ENCODE measurements at regions not wholly inside any gene's neighbourhood (a gene's known extent, or its start where the extent isn't known, plus 50 kb on each side); places are given as distances from the start of the nearest gene placed in this dataset.

DNA sequence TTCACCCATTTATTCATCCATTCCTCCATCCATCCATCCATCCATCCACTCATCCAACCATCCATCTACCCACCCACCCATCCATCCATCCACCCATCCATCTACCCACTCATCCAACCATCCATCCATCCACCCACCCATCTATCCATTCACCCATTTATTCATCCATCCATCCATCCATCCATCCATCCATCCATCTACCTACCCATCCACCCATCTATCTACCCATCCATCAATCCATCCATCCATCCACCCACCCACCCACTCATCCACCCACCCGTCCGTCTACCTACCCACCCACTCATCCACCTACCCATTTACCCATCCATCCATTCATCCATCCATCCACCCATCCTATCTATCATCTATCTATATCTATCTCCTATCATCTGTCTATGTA, 169.4 kb upstream of the SHH start:
- no peak overlapping the region for H3K4me2 ChIP-seq
- H3K4me1 ChIP-seq, result no peaks in the 10 kb centered on the region
- H3K27ac ChIP-seq, result no peak overlapping the region
- ChIA-PET CTCF (no interaction called here), POLR2A (no interaction called here)
- no peak for FAIRE-seq
- WGBS (ENCODE audit: missing lambda C conversion rate), result 40% methylated on average over 1 of the region's 2 CpGs
- ATAC-seq, result no peak
- H3K9me3 ChIP-seq, result no peaks in the 10 kb centered on the region
- TF ChIP-seq ZFP36 (IDR thresholded peaks at IDR 0.05; ENCODE audit: borderline replicate concordance, partially characterized antibody) (no peak), CHD2 (IDR thresholded peaks at IDR 0.05; ENCODE audit: low read length, partially characterized antibody) (no peak), FOXS1 (CRISPR knock-in tag; IDR thresholded peaks at IDR 0.05) (no peak), KDM5A (IDR thresholded peaks at IDR 0.05) (no peak), JUN (IDR thresholded peaks at IDR 0.05) (no peak), EHF (CRISPR knock-in tag; IDR thresholded peaks at IDR 0.05) (no peak), JUNB (IDR thresholded peaks at IDR 0.05) (no peak), MAFK (IDR thresholded peaks at IDR 0.05; ENCODE audit: partially characterized antibody) (no peak), CBX2 (IDR thresholded peaks at IDR 0.05; ENCODE audit: borderline replicate concordance, low read depth) (no peak), POLR2A (IDR thresholded peaks at IDR 0.05; ENCODE audit: low read length) (no peak)
- TF ChIP-seq, protein P1, sequence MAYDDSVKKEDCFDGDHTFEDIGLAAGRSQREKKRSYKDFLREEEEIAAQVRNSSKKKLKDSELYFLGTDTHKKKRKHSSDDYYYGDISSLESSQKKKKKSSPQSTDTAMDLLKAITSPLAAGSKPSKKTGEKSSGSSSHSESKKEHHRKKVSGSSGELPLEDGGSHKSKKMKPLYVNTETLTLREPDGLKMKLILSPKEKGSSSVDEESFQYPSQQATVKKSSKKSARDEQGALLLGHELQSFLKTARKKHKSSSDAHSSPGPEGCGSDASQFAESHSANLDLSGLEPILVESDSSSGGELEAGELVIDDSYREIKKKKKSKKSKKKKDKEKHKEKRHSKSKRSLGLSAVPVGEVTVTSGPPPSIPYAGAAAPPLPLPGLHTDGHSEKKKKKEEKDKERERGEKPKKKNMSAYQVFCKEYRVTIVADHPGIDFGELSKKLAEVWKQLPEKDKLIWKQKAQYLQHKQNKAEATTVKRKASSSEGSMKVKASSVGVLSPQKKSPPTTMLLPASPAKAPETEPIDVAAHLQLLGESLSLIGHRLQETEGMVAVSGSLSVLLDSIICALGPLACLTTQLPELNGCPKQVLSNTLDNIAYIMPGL (CRISPR knock-in tag; IDR thresholded peaks at IDR 0.05; ENCODE audit: borderline replicate concordance), result no peak
- TF ChIP-seq, protein P2, sequence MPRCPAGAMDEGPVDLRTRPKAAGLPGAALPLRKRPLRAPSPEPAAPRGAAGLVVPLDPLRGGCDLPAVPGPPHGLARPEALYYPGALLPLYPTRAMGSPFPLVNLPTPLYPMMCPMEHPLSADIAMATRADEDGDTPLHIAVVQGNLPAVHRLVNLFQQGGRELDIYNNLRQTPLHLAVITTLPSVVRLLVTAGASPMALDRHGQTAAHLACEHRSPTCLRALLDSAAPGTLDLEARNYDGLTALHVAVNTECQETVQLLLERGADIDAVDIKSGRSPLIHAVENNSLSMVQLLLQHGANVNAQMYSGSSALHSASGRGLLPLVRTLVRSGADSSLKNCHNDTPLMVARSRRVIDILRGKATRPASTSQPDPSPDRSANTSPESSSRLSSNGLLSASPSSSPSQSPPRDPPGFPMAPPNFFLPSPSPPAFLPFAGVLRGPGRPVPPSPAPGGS (IDR thresholded peaks at IDR 0.05), result no peak
- DNase-seq (ENCODE audit: low read depth in 1 of 2, low spot score in 1 of 2), result no peak
- H3K4me3 ChIP-seq, result no peak overlapping the region

DNA sequence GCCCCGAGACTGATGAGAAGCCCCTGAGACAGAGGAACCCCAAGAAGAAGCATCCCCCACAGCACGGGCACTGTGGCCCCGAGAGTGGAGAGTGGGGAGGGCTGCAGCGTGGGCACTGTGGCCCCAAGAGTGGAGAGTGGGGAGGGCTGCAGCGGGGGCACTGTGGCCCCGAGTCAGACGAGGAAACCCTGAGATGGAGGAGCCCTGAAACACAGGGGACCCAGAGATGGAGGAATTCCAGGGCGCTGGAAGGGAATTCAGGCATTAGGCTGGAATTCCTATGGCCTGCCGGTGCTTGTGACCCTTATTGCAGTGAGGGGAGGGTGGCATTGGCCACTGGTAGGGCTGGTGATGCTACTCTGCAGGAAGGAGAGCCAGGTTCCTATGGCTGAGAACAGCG, 168.6 kb upstream of the SHH start:
- ChIA-PET POLR2A (no interaction called here), CTCF (interaction anchor here (1.3 kb wide), 1 partner anchor 9 kb away, joined by 3 read pairs; no protein-coding TSS in a partner anchor)
- H3K9me3 ChIP-seq, result no peaks in the 10 kb centered on the region
- FAIRE-seq, result no peak
- TF ChIP-seq EHMT2 (IDR thresholded peaks at IDR 0.05; ENCODE audit: low read depth), result no peak
- TF ChIP-seq FOSB (CRISPR knock-in tag; IDR thresholded peaks at IDR 0.05), result no peak
- TF ChIP-seq, protein P3, sequence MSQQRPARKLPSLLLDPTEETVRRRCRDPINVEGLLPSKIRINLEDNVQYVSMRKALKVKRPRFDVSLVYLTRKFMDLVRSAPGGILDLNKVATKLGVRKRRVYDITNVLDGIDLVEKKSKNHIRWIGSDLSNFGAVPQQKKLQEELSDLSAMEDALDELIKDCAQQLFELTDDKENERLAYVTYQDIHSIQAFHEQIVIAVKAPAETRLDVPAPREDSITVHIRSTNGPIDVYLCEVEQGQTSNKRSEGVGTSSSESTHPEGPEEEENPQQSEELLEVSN (IDR thresholded peaks at IDR 0.05; ENCODE audit: borderline replicate concordance, low read depth), result no peak
- no peak for TF ChIP-seq HOXB13 (CRISPR knock-in tag; IDR thresholded peaks at IDR 0.05; ENCODE audit: low read depth)
- TF ChIP-seq CBX2 (IDR thresholded peaks at IDR 0.05; ENCODE audit: borderline replicate concordance, low read depth), result no peak
- no peak for TF ChIP-seq KDM1A (IDR thresholded peaks at IDR 0.05; ENCODE audit: low read depth)
- no peak for TF ChIP-seq RAD21 (conservative IDR thresholded peaks at IDR 0.05 in 1 of 2, IDR thresholded peaks at IDR 0.05 in 1 of 2)
- TF ChIP-seq RNF2 (IDR thresholded peaks at IDR 0.05; ENCODE audit: borderline replicate concordance, low read depth), result no peak
- TF ChIP-seq CHD4 (IDR thresholded peaks at IDR 0.05; ENCODE audit: borderline replicate concordance), result no peak
- no peak for TF ChIP-seq FOSL2 (IDR thresholded peaks at IDR 0.05)
- no peak for TF ChIP-seq FOSL2 (CRISPR knock-in tag; IDR thresholded peaks at IDR 0.05)
- DNase-seq (ENCODE audit: low read depth in 1 of 2, low spot score in 1 of 2), result no peak
- WGBS (ENCODE audit: missing lambda C conversion rate), result 27% methylated on average over 9 of the region's 10 CpGs
- H3K4me1 ChIP-seq, result no peaks in the 10 kb centered on the region
- no peak for ATAC-seq
- H3K4me3 ChIP-seq, result no peak overlapping the region
- H3K4me2 ChIP-seq, result no peak overlapping the region
- no peak overlapping the region for H3K27ac ChIP-seq

DNA sequence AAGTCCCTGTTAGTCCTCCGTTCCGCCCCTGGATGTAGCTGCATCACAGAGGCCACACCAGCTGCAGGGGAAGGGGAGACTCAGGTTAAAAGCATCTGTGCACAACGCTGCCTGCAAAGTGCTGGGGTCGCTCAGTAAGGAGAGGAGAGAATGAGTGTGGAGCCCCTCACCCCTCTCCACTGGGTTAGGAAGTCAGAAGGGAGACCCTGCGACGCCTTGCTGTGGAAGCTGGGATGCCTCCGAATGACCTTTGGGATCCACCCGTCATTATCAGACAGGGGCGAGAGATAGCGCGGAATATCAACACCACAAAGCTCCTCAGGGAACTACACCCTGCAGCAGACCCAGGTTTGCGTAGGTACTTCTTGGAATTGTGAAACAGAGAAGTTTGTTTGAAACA, 167.7 kb upstream of the SHH start:
- no peaks in the 10 kb centered on the region for H3K4me1 ChIP-seq
- no peak overlapping the region for H3K4me3 ChIP-seq
- no peaks in the 10 kb centered on the region for H3K9me3 ChIP-seq
- WGBS (ENCODE audit: missing lambda C conversion rate), result 73% methylated on average over 12 of the region's 12 CpGs
- FAIRE-seq, result no peak
- POLR2A ChIA-PET, result no interaction called here
- CTCF ChIA-PET, result interaction anchor here (1.3 kb wide), 1 partner anchor 10 kb away, joined by 3 read pairs; no protein-coding TSS in a partner anchor
- no peak for DNase-seq (ENCODE audit: low read depth in 1 of 2, low spot score in 1 of 2)
- no peak overlapping the region for H3K4me2 ChIP-seq
- no peak overlapping the region for H3K27ac ChIP-seq
- ATAC-seq, result no peak
- TF ChIP-seq, protein P4, sequence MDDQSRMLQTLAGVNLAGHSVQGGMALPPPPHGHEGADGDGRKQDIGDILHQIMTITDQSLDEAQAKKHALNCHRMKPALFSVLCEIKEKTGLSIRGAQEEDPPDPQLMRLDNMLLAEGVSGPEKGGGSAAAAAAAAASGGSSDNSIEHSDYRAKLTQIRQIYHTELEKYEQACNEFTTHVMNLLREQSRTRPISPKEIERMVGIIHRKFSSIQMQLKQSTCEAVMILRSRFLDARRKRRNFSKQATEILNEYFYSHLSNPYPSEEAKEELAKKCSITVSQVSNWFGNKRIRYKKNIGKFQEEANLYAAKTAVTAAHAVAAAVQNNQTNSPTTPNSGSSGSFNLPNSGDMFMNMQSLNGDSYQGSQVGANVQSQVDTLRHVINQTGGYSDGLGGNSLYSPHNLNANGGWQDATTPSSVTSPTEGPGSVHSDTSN (IDR thresholded peaks at IDR 0.05), result no peak
- TF ChIP-seq ZFP36 (IDR thresholded peaks at IDR 0.05; ENCODE audit: borderline replicate concordance, partially characterized antibody), result no peak
- TF ChIP-seq GATA3 (IDR thresholded peaks at IDR 0.05; ENCODE audit: borderline replicate concordance), result no peak
- TF ChIP-seq ZC3H11A (IDR thresholded peaks at IDR 0.05), result no peak
- no peak for TF ChIP-seq FOXS1 (CRISPR knock-in tag; IDR thresholded peaks at IDR 0.05)
- TF ChIP-seq KDM1A (IDR thresholded peaks at IDR 0.05; ENCODE audit: low read depth), result no peak
- TF ChIP-seq CBX2 (IDR thresholded peaks at IDR 0.05; ENCODE audit: borderline replicate concordance, low read depth), result no peak
- no peak for TF ChIP-seq POLR2AphosphoS2 (conservative IDR thresholded peaks at IDR 0.05; ENCODE audit: low read length)
- no peak for TF ChIP-seq MYC (IDR thresholded peaks at IDR 0.05; ENCODE audit: borderline replicate concordance, low read length)
- TF ChIP-seq RFX5 (IDR thresholded peaks at IDR 0.05), result no peak
- no peak for TF ChIP-seq CBX8 (IDR thresholded peaks at IDR 0.05)
- TF ChIP-seq EHMT2 (IDR thresholded peaks at IDR 0.05; ENCODE audit: low read depth), result no peak
- no peak for TF ChIP-seq KDM5A (IDR thresholded peaks at IDR 0.05)
- TF ChIP-seq HOXB5 (CRISPR knock-in tag; IDR thresholded peaks at IDR 0.05), result no peak
- TF ChIP-seq CHD4 (IDR thresholded peaks at IDR 0.05; ENCODE audit: borderline replicate concordance), result no peak
- TF ChIP-seq PHF8 (IDR thresholded peaks at IDR 0.05; ENCODE audit: borderline replicate concordance, low read depth), result no peak
- no peak for TF ChIP-seq TFCP2L1 (CRISPR knock-in tag; IDR thresholded peaks at IDR 0.05)
- no peak for TF ChIP-seq ZNF302 (CRISPR knock-in tag; IDR thresholded peaks at IDR 0.05)
